ENCODE measurements at regions not wholly inside any gene's neighbourhood (a gene's known extent, or its start where the extent isn't known, plus 50 kb on each side); places are given as distances from the start of the nearest gene placed in this dataset.
"Not testable (repeated sequence)": the region's sequence is repeated elsewhere in the genome, so short reads cannot be mapped to it uniquely, and the experiment has no call there.

DNA sequence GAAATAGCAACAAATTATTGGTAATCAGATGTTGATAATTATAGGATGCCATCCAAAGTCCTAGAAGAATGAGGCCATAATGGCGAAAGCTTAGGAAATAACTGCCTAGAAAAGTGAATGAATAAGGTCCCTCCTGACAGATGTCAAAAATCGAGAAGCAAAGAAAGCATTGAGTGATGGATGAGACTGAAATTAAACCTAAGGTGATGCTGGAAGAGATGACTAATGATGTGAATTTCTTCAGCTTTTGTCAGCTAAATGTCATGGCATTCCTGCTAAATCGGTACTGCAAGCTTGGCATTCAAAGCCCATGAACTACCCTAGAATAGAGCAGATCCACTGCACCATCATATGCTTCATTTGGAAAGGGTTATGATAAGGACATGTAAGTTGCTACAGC lies 74.8 kb upstream of the RGPD4 start:
- no peaks in the 10 kb centered on the region for H3K4me1 ChIP-seq
- no peaks in the 10 kb centered on the region for H3K9me3 ChIP-seq
- H3K27me3 ChIP-seq: no peaks in the 10 kb centered on the region
- no peak overlapping the region for H3K27ac ChIP-seq
- WGBS, 2 donors: 54 to 67% methylated on average over 3 of the region's 3 CpGs
- intact Hi-C loops (cut with DNase I): no loop called here
- no peak for TF ChIP-seq POLR2A (IDR thresholded peaks at IDR 0.05)
- TF ChIP-seq, protein P1, sequence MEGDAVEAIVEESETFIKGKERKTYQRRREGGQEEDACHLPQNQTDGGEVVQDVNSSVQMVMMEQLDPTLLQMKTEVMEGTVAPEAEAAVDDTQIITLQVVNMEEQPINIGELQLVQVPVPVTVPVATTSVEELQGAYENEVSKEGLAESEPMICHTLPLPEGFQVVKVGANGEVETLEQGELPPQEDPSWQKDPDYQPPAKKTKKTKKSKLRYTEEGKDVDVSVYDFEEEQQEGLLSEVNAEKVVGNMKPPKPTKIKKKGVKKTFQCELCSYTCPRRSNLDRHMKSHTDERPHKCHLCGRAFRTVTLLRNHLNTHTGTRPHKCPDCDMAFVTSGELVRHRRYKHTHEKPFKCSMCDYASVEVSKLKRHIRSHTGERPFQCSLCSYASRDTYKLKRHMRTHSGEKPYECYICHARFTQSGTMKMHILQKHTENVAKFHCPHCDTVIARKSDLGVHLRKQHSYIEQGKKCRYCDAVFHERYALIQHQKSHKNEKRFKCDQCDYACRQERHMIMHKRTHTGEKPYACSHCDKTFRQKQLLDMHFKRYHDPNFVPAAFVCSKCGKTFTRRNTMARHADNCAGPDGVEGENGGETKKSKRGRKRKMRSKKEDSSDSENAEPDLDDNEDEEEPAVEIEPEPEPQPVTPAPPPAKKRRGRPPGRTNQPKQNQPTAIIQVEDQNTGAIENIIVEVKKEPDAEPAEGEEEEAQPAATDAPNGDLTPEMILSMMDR (IDR thresholded peaks at IDR 0.05): no peak
- no peaks in the 10 kb centered on the region for H3K36me3 ChIP-seq
- DNase-seq: no peak
- no peak overlapping the region for H3K4me3 ChIP-seq

GRCh38 chr2:107753806-107754205 lies 72.9 kb upstream of the RGPD4 start:
- H3K9me3 ChIP-seq; H3K36me3 ChIP-seq; intact Hi-C loops (cut with DNase I); H3K27me3 ChIP-seq; DNase-seq; H3K4me1 ChIP-seq; H3K4me3 ChIP-seq; H3K27ac ChIP-seq: not testable (repeated sequence)
- 71 to 96% methylated on average over 5 to 8 of the region's 8 CpGs for WGBS, 2 donors

- intact Hi-C loops (cut with DNase I): no loop called here
- Histone ChIP-seq H3K27ac (no peak overlapping the region), H3K4me3 (no peak overlapping the region), H3K36me3 (no peaks in the 10 kb centered on the region), H3K9me3 (no peaks in the 10 kb centered on the region), H3K27me3 (no peaks in the 10 kb centered on the region), H3K4me1 (no peaks in the 10 kb centered on the region)
- DNase-seq: no peak
- 81 to 83% methylated on average over 5 of the region's 5 CpGs for WGBS, 2 donors
- no peak for TF ChIP-seq POLR2A (IDR thresholded peaks at IDR 0.05)
- TF ChIP-seq, protein P1 (IDR thresholded peaks at IDR 0.05): no peak
Measured at GRCh38 chr2:107757223-107757622, 69.5 kb upstream of the RGPD4 start.

DNA sequence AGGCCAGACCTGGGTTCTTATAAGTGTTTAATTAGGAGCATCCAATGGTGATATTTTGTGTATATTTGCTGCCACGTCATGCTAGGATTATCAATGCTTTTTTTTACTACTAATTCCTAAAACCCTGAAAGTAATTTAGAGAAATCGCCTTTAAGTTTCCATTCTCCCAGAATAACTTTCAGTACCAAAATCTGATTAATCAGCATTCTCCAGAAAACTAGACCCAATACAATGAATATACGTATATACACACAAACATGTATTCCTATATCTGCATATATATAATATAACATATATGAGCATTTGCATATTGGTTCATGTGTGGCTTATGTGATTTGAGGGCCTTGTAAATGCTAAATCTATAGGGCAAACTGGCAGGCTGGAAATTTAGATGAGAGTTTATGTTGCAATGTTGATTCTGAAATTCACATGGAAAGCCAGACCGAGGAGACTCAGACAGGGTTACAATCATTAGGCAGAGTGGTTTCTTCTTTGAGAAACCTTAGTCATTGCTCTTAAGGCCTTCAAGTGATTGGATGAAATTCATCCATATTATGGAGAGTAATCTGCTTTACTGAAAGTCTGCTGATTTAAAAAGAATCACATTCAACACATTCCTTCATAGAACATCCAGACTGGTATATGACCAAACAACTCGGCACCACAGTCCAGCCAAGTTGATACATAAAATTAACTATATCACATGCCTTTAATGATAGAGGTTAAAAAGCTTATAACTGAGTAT lies 65.9 kb upstream of the RGPD4 start:
- no peak for DNase-seq
- peaks cover 0 to 10% (median 0%) of the 10 kb centered on the region in 3 donors for H3K4me1 ChIP-seq
- intact Hi-C loops (cut with DNase I): no loop called here
- no peaks in the 10 kb centered on the region for H3K9me3 ChIP-seq
- no peak overlapping the region for H3K4me3 ChIP-seq
- no peaks in the 10 kb centered on the region for H3K36me3 ChIP-seq
- no peaks in the 10 kb centered on the region for H3K27me3 ChIP-seq
- H3K27ac ChIP-seq: no peak overlapping the region
- 83 to 90% methylated on average over 4 to 5 of the region's 5 CpGs for WGBS, 2 donors
- TF ChIP-seq, protein P1 (IDR thresholded peaks at IDR 0.05): no peak
- TF ChIP-seq POLR2A (IDR thresholded peaks at IDR 0.05): no peak

DNA sequence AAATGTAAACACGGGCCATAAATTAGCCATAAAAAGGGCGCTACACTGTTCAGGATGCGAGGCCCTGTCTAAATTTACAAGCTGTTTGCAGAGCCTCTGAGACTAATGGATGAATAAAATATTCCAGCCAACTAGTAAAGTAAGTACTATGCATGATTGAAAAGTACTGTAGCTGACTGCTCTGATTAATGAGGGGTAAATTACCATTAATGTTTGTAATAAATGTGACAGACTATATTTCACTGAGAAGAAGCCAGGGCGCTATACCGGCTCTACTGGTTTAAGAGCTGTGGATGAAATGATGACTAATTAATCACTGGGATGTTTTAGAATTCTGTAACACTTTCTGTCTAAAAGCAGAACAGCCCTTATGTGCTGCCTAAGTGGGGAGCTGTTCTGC lies 54.3 kb upstream of the RGPD4 start:
- intact Hi-C loops (cut with DNase I): no loop called here
- Histone ChIP-seq H3K36me3 (no peaks in the 10 kb centered on the region), H3K4me3 (no peak overlapping the region), H3K4me1 (peaks cover 0 to 19% (median 4%) of the 10 kb centered on the region in 3 donors), H3K9me3 (no peaks in the 10 kb centered on the region), H3K27me3 (no peaks in the 10 kb centered on the region), H3K27ac (peak overlapping the region in 2 of 4 donors; percentile 29 to 59)
- 34 to 48% methylated on average over 5 of the region's 5 CpGs for WGBS, 2 donors
- TF ChIP-seq, protein P1 (IDR thresholded peaks at IDR 0.05): no peak
- no peak for TF ChIP-seq POLR2A (IDR thresholded peaks at IDR 0.05)
- DNase-seq: no peak

- H3K36me3 ChIP-seq: no peaks in the 10 kb centered on the region
- no peak for DNase-seq
- no peaks in the 10 kb centered on the region for H3K27me3 ChIP-seq
- no peak for TF ChIP-seq POLR2A (IDR thresholded peaks at IDR 0.05)
- TF ChIP-seq, protein P1 (IDR thresholded peaks at IDR 0.05): no peak
- WGBS, 2 donors: 83 to 85% methylated on average over 5 of the region's 5 CpGs
- H3K4me3 ChIP-seq: no peak overlapping the region
- H3K9me3 ChIP-seq: no peaks in the 10 kb centered on the region
- H3K27ac ChIP-seq: no peak overlapping the region
- H3K4me1 ChIP-seq: peaks cover 0 to 19% (median 4%) of the 10 kb centered on the region in 3 donors
- intact Hi-C loops (cut with DNase I): no loop called here
Measured at GRCh38 chr2:107775211-107775610, 51.5 kb upstream of the RGPD4 start.

Data from esophagus squamous epithelium (tissue), 5 donors.